Smooth muscle cell (in vitro differentiated cells): ENCODE measurements at regions not wholly inside any gene's neighbourhood (a gene's known extent, or its start where the extent isn't known, plus 50 kb on each side); places are given as distances from the start of the nearest gene placed in this dataset.

Experiments used
- DNase-seq: peaks from one replicate; lab custom pipeline; 2025; ENCODE audit not compliant: unreplicated experiment; lab: John Stamatoyannopoulos, UW
- H2AFZ ChIP-seq: fragments of 200-600 bp; sonication (generic); 2 replicates; pipeline ENCODE4 v1.6.0; 2016; ENCODE audit warnings: antibody characterized with exemption, low read depth, mild to moderate bottlenecking
- H3F3A ChIP-seq: fragments of 200-600 bp; sonication (generic); 2 replicates; pipeline ENCODE4 v1.6.0; 2017; ENCODE audit warnings: antibody characterized with exemption, low read depth
- H3K27ac ChIP-seq: fragments of 200-600 bp; sonication (generic); 2 replicates; pipeline ENCODE4 v1.5.1; 2016; ENCODE audit warnings: low read depth, mild to moderate bottlenecking
- H3K27me3 ChIP-seq: fragments of 200-600 bp; sonication (generic); 2 replicates; pipeline ENCODE4 v1.6.1; 2016; ENCODE audit warnings: low read depth, mild to moderate bottlenecking
- H3K36me3 ChIP-seq: fragments of 200-600 bp; sonication (generic); 2 replicates; pipeline ENCODE4 v1.5.1; 2016; ENCODE audit warnings: low read depth
- H3K4me1 ChIP-seq: fragments of 200-600 bp; sonication (generic); 2 replicates; pipeline ENCODE4 v1.5.1; 2016; ENCODE audit warnings: low read depth
- H3K4me2 ChIP-seq: fragments of 200-600 bp; sonication (generic); 2 replicates; pipeline ENCODE4 v1.6.0; 2016; ENCODE audit warnings: mild to moderate bottlenecking
- H3K4me3 ChIP-seq: fragments of 200-600 bp; sonication (generic); 2 replicates; pipeline ENCODE4 v1.5.1; 2016; ENCODE audit warnings: mild to moderate bottlenecking
- H3K79me2 ChIP-seq: fragments of 200-600 bp; sonication (generic); 2 replicates; pipeline ENCODE4 v1.6.0; 2016; ENCODE audit warnings: low read depth, mild to moderate bottlenecking
- H3K9ac ChIP-seq: fragments of 200-600 bp; sonication (generic); 2 replicates; pipeline ENCODE4 v1.6.0; 2016; ENCODE audit warnings: low read depth
- H3K9me3 ChIP-seq: fragments of 200-600 bp; sonication (generic); replicated peaks from 2 replicates; pipeline ENCODE4 v1.5.1; 2016; ENCODE audit warnings: low read depth
- H4K20me1 ChIP-seq: fragments of 200-600 bp; sonication (generic); 2 replicates; pipeline ENCODE4 v1.6.0; 2016; ENCODE audit warnings: low read depth
- WGBS: methylation state at CpG from one replicate; pipeline ENCODE4 v1.1.7; 2016; ENCODE audit warnings: low lambda C conversion rate; 5-methylcytosine and 5-hydroxymethylcytosine counted together
- TF ChIP-seq, protein P1 (sequence below): fragments of 200-600 bp; sonication (generic); IDR thresholded peaks from 2 replicates; pipeline ENCODE4 v1.5.1; 2017; ENCODE audit warnings: borderline replicate concordance, mild to moderate bottlenecking, antibody characterized with exemption; ENCODE audit not compliant: insufficient read depth, poor library complexity, severe bottlenecking

DNA sequence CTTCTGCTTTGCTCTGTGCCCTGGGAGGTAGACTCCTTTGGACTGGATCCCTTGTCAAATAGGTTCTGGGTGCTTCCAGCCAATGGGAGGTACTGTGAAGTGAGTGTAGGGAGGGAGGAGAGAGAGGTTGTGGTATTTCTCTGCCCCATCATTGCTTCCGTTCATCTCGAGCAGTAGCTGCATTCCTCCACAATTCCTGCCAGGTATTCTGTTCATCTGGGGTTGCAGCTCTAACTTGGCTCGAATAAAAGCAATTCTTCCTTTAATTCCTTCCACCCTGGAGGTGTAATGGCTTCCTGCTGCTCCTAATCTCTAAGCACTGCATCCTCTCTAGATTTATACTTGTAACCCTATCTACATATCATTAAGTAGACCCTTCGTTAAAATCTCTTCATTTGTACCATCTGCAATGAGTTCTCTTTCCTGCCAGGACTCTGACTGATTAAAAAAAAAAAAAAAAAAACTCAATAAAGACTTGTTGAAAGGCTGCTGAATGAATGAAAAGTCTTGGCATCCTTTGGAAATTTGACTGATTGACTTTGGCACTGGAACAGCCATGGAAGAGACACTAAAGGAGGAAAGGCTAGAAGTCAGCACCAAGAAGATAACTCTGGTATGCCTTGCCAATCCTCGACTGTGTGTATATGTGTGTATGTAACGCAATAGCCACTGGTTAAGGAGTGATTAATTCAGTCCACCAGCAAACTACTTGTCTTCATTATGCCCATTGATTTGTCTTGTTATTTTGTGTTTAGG lies 616.9 kb upstream of the SOX9 start:
- TF ChIP-seq, protein P1, sequence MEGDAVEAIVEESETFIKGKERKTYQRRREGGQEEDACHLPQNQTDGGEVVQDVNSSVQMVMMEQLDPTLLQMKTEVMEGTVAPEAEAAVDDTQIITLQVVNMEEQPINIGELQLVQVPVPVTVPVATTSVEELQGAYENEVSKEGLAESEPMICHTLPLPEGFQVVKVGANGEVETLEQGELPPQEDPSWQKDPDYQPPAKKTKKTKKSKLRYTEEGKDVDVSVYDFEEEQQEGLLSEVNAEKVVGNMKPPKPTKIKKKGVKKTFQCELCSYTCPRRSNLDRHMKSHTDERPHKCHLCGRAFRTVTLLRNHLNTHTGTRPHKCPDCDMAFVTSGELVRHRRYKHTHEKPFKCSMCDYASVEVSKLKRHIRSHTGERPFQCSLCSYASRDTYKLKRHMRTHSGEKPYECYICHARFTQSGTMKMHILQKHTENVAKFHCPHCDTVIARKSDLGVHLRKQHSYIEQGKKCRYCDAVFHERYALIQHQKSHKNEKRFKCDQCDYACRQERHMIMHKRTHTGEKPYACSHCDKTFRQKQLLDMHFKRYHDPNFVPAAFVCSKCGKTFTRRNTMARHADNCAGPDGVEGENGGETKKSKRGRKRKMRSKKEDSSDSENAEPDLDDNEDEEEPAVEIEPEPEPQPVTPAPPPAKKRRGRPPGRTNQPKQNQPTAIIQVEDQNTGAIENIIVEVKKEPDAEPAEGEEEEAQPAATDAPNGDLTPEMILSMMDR: no peak
- H3K4me1 ChIP-seq: no peaks in the 10 kb centered on the region
- no peaks in the 10 kb centered on the region for H3K36me3 ChIP-seq
- no peak overlapping the region for H3K9ac ChIP-seq
- H2AFZ ChIP-seq: no peak overlapping the region
- H3K9me3 ChIP-seq: no peaks in the 10 kb centered on the region
- no peak overlapping the region for H3K4me3 ChIP-seq
- no peaks in the 10 kb centered on the region for H3K79me2 ChIP-seq
- no peaks in the 10 kb centered on the region for H3K27me3 ChIP-seq
- no peak overlapping the region for H3K4me2 ChIP-seq
- no peaks in the 10 kb centered on the region for H3F3A ChIP-seq
- H3K27ac ChIP-seq: no peak overlapping the region
- H4K20me1 ChIP-seq: no peaks in the 10 kb centered on the region
- DNase-seq: no peak
- 84% methylated on average over 6 of the region's 6 CpGs for WGBS

DNA sequence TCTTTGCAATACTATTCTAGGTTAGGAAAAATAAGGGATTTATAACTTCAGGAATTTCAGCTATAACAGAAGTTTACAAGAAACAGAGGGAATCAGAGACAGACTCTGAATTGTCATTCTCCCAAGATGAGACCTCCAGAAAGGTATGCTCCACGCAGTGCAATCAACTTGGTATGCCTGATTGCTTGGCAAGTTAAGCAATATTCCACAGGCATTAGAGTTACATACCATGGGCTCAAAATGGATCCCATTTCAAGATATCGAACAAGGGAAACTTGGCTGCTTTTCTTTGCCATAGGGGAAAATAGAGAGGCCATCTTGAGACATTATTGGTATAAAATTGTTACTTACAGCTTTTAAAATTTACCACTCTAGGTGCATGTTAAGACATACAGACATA lies 615.6 kb upstream of the SOX9 start:
- Histone ChIP-seq H3K27ac (peak overlapping the region; percentile 25), H4K20me1 (no peaks in the 10 kb centered on the region), H3K36me3 (no peaks in the 10 kb centered on the region), H3F3A (no peaks in the 10 kb centered on the region), H3K79me2 (no peaks in the 10 kb centered on the region), H2AFZ (no peak overlapping the region), H3K4me1 (no peaks in the 10 kb centered on the region), H3K9me3 (no peaks in the 10 kb centered on the region), H3K9ac (no peak overlapping the region), H3K27me3 (peaks cover 2% of the 10 kb centered on the region), H3K4me3 (no peak overlapping the region), H3K4me2 (peak overlapping the region; percentile 5)
- TF ChIP-seq, protein P1: no peak
- WGBS: 55% methylated on average over 2 of the region's 2 CpGs
- DNase-seq: no peak

DNA sequence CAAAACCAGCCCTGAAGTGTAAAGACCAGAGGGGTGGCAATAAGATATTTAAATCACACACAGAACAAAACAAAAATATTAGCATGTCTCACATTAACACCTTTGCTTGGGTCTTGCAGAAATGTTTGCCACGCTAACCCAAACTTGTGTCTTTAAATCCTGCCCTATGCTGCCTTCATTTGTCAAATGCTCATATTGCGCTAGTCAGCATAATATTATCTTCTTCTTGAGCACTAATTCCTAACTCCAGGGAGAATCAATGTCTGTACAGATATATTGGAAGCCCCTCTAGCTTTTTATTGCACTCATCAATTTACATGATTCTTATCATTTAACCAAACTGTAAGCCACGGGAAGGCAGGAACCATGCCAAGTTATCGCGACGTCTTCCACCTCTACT lies 614.8 kb upstream of the SOX9 start:
- H4K20me1 ChIP-seq: no peaks in the 10 kb centered on the region
- no peaks in the 10 kb centered on the region for H3K9me3 ChIP-seq
- DNase-seq: no peak
- H3K27ac ChIP-seq: no peak overlapping the region
- H3K27me3 ChIP-seq: peaks cover 6% of the 10 kb centered on the region
- no peak overlapping the region for H2AFZ ChIP-seq
- no peak overlapping the region for H3K4me3 ChIP-seq
- TF ChIP-seq, protein P1: no peak
- no peak overlapping the region for H3K9ac ChIP-seq
- 95% methylated on average over 6 of the region's 6 CpGs for WGBS
- no peaks in the 10 kb centered on the region for H3F3A ChIP-seq
- no peaks in the 10 kb centered on the region for H3K4me1 ChIP-seq
- H3K4me2 ChIP-seq: no peak overlapping the region
- H3K36me3 ChIP-seq: no peaks in the 10 kb centered on the region
- H3K79me2 ChIP-seq: no peaks in the 10 kb centered on the region
